Stomach smooth muscle (tissue), 2 donors: ENCODE measurements at regions not wholly inside any gene's neighbourhood (a gene's known extent, or its start where the extent isn't known, plus 50 kb on each side); places are given as distances from the start of the nearest gene placed in this dataset.

Source experiments
- H3K27ac ChIP-seq: one replicate; pipeline ENCODE4 v1.7.0; 2013; ENCODE audit warnings: mild to moderate bottlenecking, low read length, inconsistent platforms
- H3K27me3 ChIP-seq, 2 donors: one replicate each; pipeline ENCODE4 v1.7.0; 2013; ENCODE audit warnings: low read length in 2 of 2; ENCODE audit not compliant: insufficient read depth in 2 of 2, control insufficient read depth in 1 of 2
- H3K36me3 ChIP-seq, 2 donors: one replicate each; pipeline ENCODE4 v1.7.0; 2013; ENCODE audit warnings: low read length in 2 of 2; ENCODE audit not compliant: control insufficient read depth in 2 of 2, insufficient read depth in 2 of 2
- H3K4me1 ChIP-seq: one replicate; pipeline ENCODE4 v1.7.0; 2013; ENCODE audit warnings: low read length; ENCODE audit not compliant: control insufficient read depth, insufficient read depth
- H3K4me3 ChIP-seq, 2 donors: one replicate each; pipeline ENCODE4 v1.7.0; 2013; ENCODE audit warnings: low read length in 2 of 2
- H3K9ac ChIP-seq, 2 donors: one replicate each; pipeline ENCODE4 v1.7.0; 2013; ENCODE audit warnings: low read length in 2 of 2, mild to moderate bottlenecking in 1 of 2
- H3K9me3 ChIP-seq, 2 donors: one replicate each; pipeline ENCODE4 v1.7.0; 2013; ENCODE audit warnings: low read length in 2 of 2; ENCODE audit not compliant: control insufficient read depth in 2 of 2
- donor health status: healthy.
- donor health status: Pancreatic carcinoma.

- no peaks in the 10 kb centered on the region for H3K9me3 ChIP-seq
- H3K36me3 ChIP-seq = no peaks in the 10 kb centered on the region
- no peak overlapping the region for H3K4me3 ChIP-seq
- no peaks in the 10 kb centered on the region for H3K27me3 ChIP-seq
- H3K4me1 ChIP-seq = no peaks in the 10 kb centered on the region
- no peak overlapping the region for H3K9ac ChIP-seq
- no peak overlapping the region for H3K27ac ChIP-seq
Observed at GRCh38 chr9:2925016-2925415, 81.1 kb upstream of the PUM3 start.

GRCh38 chr9:2924380-2924768 lies 80.5 kb upstream of the PUM3 start:
- Histone ChIP-seq H3K4me1 (no peaks in the 10 kb centered on the region), H3K27me3 (no peaks in the 10 kb centered on the region), H3K36me3 (no peaks in the 10 kb centered on the region), H3K9me3 (no peaks in the 10 kb centered on the region), H3K9ac (no peak overlapping the region), H3K4me3 (no peak overlapping the region), H3K27ac (no peak overlapping the region)

- H3K9ac ChIP-seq = no peak overlapping the region
- H3K27me3 ChIP-seq = no peaks in the 10 kb centered on the region
- no peaks in the 10 kb centered on the region for H3K9me3 ChIP-seq
- no peak overlapping the region for H3K27ac ChIP-seq
- H3K4me1 ChIP-seq = no peaks in the 10 kb centered on the region
- H3K4me3 ChIP-seq = no peak overlapping the region
- H3K36me3 ChIP-seq = no peaks in the 10 kb centered on the region
Observed at GRCh38 chr9:2923766-2924379, 80.0 kb upstream of the PUM3 start.

GRCh38 chr9:2919347-2919746 lies 75.5 kb upstream of the PUM3 start:
- Histone ChIP-seq H3K9me3 (no peaks in the 10 kb centered on the region), H3K36me3 (no peaks in the 10 kb centered on the region), H3K4me1 (no peaks in the 10 kb centered on the region), H3K27me3 (no peaks in the 10 kb centered on the region), H3K27ac (no peak overlapping the region), H3K9ac (no peak overlapping the region), H3K4me3 (no peak overlapping the region)

- Histone ChIP-seq H3K9me3 (no peaks in the 10 kb centered on the region), H3K9ac (no peak overlapping the region), H3K36me3 (no peaks in the 10 kb centered on the region), H3K27ac (no peak overlapping the region), H3K4me3 (no peak overlapping the region), H3K27me3 (no peaks in the 10 kb centered on the region), H3K4me1 (no peaks in the 10 kb centered on the region)
Observed at GRCh38 chr9:2916382-2916985, 72.6 kb upstream of the PUM3 start.

- Histone ChIP-seq H3K27me3 (no peaks in the 10 kb centered on the region), H3K4me1 (no peaks in the 10 kb centered on the region), H3K9ac (no peak overlapping the region), H3K27ac (no peak overlapping the region), H3K9me3 (no peaks in the 10 kb centered on the region), H3K36me3 (no peaks in the 10 kb centered on the region), H3K4me3 (no peak overlapping the region)
Observed at GRCh38 chr9:2913026-2913425, 69.1 kb upstream of the PUM3 start.

- Histone ChIP-seq H3K4me3 (no peak overlapping the region), H3K36me3 (no peaks in the 10 kb centered on the region), H3K4me1 (no peaks in the 10 kb centered on the region)
Observed at GRCh38 chr9:2907411-2907810, 63.5 kb upstream of the PUM3 start.

GRCh38 chr9:2904242-2904930 lies 60.5 kb upstream of the PUM3 start:
- Histone ChIP-seq H3K9ac (no peak overlapping the region), H3K36me3 (no peaks in the 10 kb centered on the region), H3K9me3 (no peaks in the 10 kb centered on the region), H3K27ac (no peak overlapping the region), H3K27me3 (no peaks in the 10 kb centered on the region), H3K4me1 (no peaks in the 10 kb centered on the region), H3K4me3 (no peak overlapping the region)

More at GRCh38 chr9:2907411-2907810, 63.5 kb upstream of the PUM3 start:
- H3K27me3 ChIP-seq = no peaks in the 10 kb centered on the region
- H3K9me3 ChIP-seq = no peaks in the 10 kb centered on the region
- no peak overlapping the region for H3K27ac ChIP-seq
- H3K9ac ChIP-seq = no peak overlapping the region
